DMS53 treated with DMSO at 0.1 percent for 48 hours (cell line): ENCODE measurements at regions not wholly inside any gene's neighbourhood (a gene's known extent, or its start where the extent isn't known, plus 50 kb on each side); places are given as distances from the start of the nearest gene placed in this dataset.
A peak's percentile ranks its signal among the peaks of the same experiment; 100 is the strongest.

Experiments used
- DNase-seq: peaks from one replicate; lab custom pipeline; 2025; ENCODE audit not compliant: unreplicated experiment; lab: John Stamatoyannopoulos, UW

DNA sequence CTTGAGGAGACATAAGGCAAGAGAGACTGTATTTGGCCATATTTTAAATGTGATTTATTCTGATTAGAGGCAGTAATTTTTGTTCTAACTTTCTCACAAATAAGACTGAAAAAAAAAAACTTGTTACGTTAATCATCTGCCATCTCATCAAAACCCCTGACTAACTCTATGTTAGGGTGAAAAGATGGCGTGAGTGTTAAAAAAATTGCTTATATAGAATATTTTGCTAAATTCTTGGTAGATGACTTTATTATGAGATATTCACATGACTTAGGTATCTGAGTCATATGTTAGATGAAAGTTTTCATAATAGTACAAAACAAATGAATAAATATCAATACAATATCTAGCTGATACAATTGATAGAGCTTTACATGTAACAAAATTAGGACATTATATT lies 1508.7 kb upstream of the TMEFF2 start:
- DNase-seq = no peak

DNA sequence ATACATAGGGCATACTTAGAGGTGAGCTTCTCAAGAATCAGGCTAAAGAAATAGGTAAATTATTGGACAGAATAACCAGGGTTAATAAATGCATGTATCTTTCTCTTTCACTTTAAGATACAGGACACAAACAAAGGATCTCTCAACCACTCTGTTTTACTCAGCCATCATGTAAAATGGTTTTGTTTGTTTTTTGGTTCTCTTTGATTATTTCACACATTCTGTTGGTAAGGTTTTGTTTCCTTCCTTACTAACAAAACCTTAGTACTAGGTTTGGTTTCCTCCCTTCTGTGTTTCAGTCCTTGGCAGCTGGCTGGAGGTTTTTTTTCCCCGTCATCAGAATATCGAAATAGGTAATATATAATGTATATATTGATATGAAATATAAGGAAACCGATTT lies 1506.8 kb upstream of the TMEFF2 start:
- DNase-seq = no peak

DNA sequence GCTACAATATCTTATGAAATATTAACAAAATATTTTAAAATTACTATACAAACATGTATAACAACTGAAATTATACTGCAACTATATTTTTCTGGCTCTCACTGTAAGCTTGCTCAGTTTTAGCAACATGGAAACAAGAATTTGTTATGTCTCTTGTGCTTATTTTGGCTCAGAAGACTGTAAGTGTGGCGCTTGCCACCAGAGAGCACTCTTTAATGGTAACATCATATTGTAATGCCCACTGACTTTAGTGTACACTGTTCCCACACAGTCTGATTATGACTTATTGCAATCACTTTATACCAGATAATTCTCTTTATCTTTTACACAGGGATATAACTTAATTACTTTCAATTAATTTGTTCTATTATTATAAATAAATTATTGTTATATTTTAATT lies 1500.6 kb upstream of the TMEFF2 start:
- peak; percentile 84 for DNase-seq

DNA sequence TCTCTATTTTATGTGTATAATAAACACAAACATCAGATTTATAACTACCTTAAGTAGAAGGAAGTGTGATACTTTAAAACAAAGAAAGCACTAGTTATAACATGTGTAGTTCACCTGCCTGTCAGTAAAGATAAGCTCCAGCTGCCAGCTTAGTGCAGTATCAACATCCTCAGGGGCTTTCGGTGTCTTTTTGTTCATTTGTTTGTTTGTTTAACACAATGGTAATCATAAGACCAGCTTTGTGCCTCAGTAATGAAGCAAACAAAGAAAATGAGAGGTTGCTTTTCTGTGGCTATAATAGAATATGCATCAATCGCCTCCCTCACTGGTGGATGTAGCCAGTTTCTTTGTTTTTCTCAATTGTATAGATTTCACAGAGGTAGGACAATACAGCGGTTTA lies 1499.0 kb upstream of the TMEFF2 start:
- DNase-seq = peak; percentile 39

DNA sequence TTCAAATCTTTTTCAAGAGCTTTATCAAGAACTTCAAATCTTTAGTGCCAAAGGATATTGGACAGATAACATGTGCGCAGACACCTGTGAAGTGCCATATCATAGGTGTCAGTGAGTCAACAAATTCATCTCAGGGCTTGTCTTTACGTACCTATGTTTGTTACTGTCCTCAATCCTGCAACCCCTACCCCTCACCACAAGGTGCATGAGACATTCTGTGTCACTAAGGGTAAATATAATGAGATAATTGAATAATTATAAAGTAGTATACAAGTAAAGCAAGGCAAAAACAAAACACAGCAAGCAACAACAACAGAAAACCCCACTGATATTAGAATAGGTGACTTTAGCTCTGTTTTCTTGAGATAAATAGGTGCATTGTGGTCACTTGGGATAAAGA lies 1495.8 kb upstream of the TMEFF2 start:
- DNase-seq = peak; percentile 20

DNA sequence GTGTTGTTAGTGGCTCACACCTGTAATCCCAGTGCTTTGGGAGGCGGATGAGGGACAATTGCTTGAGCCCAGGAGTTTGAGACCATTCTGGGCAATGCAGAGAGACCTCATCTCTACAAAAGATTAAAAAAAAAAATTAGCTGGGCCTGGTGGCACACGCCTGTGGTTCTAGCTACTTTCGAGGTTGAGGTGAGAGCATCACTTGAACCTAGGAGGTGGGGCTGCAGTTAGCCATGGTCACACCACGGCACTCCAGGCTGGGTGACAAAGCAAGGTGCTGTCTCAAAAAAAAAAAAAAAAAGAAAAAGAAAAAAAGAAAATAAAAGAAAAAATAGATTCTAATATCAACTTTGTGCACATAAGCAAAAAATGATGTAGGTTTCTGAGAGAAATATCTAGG lies 1492.5 kb upstream of the TMEFF2 start:
- DNase-seq = no peak

DNA sequence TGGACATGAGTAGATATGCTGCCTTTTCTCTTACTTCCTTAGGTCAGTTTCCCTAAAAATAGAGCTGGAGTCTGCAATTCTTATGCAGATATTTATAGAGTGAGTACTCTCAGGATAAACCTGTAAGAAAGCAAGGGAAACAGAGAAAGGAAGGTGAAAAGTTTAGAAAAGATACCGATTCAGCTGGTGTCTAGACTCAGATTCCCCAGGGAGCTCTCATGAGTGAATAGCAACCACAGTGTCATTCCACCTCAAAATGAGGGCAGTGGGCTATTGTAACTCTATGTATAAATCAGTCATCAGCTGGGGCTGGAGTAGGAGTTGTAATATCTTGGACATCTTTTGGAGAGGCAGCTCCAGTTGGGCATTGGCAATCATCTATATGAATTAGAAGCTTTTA lies 1485.1 kb upstream of the TMEFF2 start:
- no peak for DNase-seq

DNA sequence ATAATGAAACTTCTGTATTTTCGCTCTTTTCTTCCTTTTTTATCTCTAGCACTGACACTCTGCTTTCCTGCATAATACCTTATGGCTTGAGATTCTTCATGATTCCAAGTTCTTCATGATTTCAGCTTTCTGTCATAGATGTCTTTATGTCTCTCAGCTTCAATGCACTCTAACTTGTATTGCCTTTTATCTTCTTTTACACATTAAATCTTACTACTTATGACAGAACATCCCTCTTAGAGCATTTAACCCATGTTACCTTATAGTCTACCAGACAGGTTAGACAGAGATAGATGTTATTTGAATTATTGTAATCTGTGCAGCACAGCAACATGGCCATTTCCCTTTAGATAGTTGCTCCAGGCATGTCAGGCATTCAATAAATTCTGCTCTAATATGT lies 1475.7 kb upstream of the TMEFF2 start:
- no peak for DNase-seq

DNA sequence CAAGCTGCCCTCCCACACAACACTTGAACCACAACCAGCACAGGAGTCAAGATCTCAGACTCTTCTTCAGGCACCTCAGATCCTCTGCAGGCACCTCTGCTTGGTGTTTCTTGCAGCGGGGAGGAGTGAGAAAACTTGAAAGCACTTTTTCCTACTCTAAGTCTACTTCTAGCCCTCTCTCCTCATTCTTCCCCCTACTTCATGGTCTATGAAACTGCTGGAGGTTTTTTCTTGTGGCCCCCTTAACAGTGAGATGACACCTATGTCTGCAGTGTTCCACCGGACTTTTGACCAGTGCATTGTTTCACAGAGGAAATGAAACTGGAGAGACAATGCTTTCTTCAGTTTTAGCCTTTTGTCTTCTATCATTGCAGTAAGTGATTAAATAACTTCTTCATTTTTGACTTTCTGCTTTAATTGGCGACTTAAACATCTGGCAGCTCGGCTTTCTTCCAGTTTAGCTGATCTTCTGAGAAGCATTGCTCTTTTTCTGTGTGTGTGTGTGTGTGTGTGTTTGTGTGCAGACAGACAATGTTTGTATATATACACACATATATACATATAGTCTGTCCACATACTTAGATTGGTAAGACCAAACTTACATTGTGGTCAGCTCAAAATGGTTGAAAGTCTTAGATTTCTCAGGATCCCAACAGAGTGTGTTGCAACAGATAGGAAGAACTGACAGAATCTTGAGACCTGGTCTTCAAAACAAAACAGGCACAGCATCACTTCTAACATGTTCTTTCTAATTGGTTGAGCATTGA lies 1474.0 kb upstream of the TMEFF2 start:
- no peak for DNase-seq

DNA sequence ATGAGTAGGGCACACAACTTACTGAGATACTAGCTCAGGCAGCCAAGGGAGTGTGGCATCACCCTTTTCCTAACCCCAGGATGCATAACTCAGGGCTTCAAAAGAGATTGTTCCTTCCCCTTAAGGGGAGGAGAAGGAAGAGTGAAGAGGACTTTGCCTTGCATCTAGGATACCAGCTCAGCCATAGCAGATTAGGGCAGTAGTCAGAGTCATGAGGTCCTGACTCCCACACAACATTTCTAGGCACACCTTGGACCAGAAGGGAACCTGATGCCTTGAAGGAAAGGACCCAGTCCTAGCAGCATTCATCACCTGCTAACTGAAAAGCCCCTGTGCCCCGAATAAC lies 1433.2 kb upstream of the TMEFF2 start:
- no peak for DNase-seq

DNA sequence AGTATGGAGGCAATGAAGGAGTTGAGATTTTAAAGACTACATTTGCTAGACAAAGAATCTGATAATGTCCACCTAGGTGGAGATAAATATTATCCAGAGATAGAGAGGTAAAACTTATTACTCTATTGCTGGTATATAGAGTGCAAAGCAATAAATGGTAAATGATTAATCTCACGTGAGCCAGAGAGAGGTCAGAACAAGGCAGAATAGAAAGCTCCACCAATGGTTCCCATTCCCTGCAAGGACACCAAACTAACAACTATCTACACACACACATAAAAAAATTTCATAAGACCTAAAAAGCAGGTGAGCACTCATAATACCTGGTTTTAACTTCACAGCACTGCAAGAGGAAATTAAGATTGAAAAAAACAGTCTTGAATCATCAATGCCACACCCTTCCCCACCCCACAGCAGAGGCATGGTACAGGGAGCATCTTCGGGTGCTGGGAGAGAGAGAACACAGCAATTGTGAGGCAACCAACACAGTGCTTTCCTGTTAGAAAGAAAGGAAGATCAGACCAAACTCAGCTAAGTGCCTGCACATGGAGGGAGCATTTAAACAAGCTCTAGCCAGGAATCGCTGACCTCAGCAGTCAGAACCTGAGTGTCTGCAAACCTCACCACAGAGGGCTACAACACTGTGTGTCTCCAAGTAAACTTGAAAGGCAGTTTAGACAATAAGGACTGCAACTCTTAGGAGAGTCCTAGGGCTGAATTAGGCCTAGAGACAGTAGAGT lies 1432.6 kb upstream of the TMEFF2 start:
- DNase-seq = no peak

DNA sequence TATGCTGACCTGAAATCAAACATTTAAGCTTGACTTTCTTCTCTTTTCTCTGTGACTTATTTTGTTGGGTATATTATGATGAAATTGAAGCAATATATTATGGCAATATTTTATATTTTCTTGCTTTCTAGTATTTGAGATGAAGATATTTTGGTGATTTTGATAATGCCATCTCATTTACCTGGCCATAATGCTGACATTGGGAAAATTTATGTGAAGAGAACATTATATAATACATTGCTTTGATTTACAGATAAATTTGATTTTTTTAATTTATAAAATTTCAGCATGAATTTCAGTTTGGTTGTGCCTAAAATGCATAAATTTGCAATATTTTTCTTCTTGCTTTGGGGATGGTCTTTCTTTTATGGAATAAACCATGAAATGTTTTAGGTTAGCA lies 1413.7 kb upstream of the TMEFF2 start:
- DNase-seq = no peak

DNA sequence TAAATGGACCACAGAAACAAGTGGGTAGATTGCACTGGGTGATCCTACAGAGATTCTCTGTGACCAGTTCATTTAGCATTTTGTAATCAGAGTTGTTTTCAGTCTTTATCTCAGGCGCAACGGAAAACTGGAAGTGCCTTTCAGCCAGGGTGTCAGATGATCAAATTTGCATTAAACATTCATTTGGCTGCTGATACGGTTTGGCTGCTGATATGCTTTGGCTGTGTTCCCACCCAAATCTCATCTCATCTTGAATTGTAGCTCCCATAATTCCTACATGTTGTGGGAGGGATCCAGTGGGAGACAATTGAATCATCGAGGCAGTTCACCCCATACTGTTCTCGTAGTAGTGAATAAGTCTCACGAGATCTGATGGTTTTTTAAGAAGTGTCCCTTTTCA lies 1396.1 kb upstream of the TMEFF2 start:
- no peak for DNase-seq

DNA sequence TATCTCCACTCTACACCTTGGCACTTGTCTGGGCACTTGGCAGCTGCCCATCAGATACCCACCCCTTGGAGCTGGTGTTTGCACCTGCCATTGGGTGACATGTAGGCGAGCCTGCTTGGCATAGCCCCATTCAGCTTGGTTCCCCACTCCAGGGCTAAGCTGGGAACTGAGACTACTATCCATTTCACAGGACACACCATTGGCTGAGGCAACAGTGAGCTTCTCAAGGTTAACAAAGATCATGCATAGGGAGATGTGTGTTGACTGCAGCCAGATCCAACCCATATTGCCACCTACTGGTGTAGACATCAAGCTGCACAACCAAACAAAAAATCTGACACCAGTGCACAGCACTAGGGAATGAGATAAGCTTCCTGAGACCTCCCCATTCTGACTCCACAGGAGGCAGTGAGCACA lies 1389.8 kb upstream of the TMEFF2 start:
- peak; percentile 21 for DNase-seq

DNA sequence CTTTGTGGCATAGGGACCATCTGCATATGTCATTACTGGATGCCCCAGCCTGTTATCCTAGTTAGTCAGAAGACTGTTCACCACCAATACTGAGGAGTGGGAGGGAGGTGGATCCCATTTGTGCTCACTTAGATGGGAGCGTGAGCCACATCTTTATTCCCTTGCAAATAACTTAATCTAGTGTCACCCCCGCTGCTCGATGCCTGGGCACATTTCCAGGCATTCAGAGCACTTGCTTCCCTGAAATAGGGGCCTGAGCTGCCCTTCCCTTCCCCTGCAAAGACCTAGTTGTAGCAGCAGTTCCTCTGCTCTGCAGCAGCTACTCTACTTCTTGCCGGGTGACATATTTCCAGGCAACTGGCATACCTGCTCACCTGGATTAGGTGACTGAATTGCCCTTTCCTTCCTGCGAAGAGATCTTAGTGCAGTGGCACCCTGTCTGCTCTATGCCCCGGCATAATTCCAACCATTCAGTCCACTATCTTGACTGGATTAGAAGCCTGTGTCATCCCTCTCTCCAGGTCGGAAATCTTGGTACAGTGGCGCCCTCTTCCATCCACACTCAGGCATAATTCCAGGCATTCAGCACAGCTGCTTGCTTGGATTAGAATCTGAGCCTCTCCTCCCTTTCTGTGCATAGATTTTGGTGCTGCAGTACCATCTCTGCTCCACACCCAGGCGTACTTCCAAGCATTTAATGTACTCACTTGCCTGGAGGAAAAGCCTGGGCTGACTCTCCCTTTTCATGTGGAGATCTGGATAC lies 1389.1 kb upstream of the TMEFF2 start:
- DNase-seq = peak; percentile 16

DNA sequence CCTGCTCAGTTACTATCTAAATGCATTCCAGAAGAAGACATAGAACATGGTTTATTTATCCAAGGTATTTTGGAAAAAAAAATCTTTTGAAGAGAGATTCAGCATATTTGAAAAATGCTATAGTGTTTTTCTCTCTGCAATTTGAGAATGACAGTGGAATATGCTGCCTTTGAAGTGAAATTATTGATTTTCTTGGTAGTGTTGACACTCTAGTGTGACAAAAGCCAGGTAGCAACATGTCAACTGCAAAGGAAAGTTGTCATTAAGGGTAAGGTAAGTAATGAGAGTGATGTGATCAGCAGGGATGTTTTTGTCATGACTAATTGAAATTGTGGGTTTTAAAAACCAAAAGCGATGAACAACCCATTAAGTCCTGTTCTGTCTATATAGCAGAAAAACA lies 1387.1 kb upstream of the TMEFF2 start:
- no peak for DNase-seq

DNA sequence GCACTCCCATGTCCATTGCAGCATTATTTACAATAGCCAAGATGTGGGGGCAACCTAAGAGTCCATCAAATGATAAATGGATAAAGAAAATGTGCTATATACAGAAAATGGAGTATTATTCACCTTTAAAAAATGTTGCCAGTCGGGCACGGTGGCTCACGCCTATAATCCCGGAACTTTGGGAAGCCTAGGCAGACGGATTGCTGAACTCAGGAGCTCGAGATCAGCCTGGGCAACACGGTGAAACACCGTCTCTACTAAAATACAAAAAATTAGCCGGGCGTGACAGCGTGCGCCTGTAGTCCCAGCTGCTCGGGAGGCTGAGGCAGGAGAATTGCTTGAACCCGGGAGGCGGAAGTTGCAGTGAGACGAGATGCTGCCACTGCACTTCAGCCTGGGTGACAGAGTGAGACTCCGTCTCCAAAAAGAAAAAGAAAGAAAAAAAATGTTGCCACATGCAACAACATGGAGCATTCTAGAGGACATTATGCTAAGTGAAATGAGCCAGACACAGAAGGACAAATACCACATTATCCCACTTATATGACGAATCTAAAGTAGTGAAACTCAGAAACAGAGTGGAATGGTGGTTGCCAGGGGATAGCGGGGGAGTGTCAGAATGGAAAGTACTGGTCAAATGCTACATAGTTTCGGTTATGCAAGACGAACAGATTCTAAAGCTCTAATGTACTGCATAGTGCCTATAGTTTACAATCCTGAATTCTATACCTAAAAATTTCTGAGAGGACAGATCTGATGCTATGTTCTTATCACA lies 1385.6 kb upstream of the TMEFF2 start:
- no peak for DNase-seq

DNA sequence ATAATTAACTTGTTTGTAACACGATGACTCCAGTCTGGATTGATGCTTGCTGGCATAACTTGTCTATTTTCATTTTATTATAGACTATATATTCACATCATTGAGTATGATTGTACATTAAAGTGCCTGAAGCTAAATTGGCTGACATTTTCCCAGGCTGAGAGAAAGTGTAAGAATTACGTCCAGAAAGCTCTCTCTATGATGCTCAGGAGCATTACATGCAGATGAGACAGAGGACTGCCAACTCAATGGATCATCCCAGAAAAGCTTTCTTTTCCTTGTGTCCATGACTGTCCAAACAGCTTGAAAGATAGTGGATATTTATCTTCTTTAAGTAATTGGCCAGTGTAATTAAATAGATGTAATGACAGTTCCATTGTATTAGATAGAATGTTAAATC lies 1372.2 kb upstream of the TMEFF2 start:
- DNase-seq = no peak

DNA sequence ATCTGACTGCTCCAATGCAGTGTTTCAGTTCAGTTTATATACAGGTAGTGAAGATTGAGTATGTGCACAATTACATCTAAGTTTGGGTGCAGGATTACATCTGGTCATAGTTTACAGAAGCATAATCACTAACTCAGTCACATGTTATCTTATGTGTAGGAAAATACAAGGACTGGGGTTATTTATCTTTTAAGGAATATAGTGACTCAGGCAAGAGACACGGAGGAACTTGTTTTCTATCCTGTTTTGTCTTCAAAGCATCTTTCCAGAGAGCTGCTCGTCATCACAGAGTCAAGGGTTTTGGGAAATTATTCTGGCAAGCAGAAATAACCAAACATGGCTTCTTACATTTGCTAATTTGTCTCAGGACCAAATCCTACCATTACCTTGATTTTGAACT lies 1371.5 kb upstream of the TMEFF2 start:
- DNase-seq = no peak

DNA sequence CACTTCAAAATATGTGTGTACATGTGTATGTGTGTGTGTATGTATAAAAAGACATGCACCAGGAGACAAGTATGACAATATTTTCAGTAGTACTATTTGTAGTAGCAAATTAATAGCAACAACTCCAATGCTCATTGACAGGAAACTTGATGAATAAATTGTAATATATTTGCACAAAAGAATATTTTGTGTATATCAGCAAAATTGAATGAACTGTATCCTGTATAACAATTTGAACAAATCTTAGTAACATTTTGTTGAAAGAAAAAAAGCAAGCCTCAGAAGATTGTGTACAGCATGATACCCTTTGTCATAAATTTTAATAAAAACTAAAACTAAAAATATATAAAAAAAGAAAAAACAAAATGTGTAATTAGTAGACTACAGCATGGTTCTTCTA lies 1367.3 kb upstream of the TMEFF2 start:
- no peak for DNase-seq

DNA sequence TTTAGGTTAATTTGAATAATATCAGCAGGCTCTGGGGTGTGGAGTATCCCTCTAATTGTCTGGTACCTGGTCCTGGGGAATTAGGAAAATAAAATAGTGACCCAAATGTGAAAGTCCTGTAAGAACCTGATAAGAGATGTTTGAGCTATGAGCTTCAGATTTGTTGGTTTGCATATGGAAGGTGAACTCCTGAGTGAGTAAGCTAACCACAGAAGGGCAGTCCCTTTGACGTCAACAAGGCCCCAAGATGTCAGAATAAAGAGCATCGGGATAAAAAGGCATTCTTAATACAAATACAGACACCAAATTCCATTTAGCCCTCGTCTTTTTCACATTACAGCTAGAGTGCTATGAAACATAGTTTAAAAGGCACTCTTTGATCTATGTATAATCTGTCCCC lies 1366.3 kb upstream of the TMEFF2 start:
- no peak for DNase-seq
